ENCODE measurements at regions not wholly inside any gene's neighbourhood (a gene's known extent, or its start where the extent isn't known, plus 50 kb on each side); places are given as distances from the start of the nearest gene placed in this dataset.

- Histone ChIP-seq H3K36me3 (ENCODE audit: insufficient read depth) (no peaks in the 10 kb centered on the region), H3K27me3 (ENCODE audit: insufficient read depth) (no peaks in the 10 kb centered on the region), H3K4me2 (no peak overlapping the region), H3F3A (replicated peaks; ENCODE audit: low read depth) (no peaks in the 10 kb centered on the region), H3K27ac (ENCODE audit: low read depth) (no peak overlapping the region), H3K79me2 (replicated peaks; ENCODE audit: insufficient read depth) (no peaks in the 10 kb centered on the region), H2AFZ (no peak overlapping the region), H4K20me1 (replicated peaks; ENCODE audit: insufficient read depth) (no peaks in the 10 kb centered on the region), H3K9me2 (ENCODE audit: insufficient read depth) (no peaks in the 10 kb centered on the region), H3K4me1 (ENCODE audit: insufficient read depth) (no peaks in the 10 kb centered on the region), H3K4me3 (no peak overlapping the region)
- ATAC-seq, result no peak
- Mint-ChIP-seq H3K27me3 (ENCODE audit: insufficient read depth, low read depth, poor library complexity) (peaks cover 26% of the 10 kb centered on the region), H3K36me3 (ENCODE audit: low read depth) (peaks cover 13% of the 10 kb centered on the region), H3K4me1 (peaks cover 3% of the 10 kb centered on the region; the same call in 2 of the 3 replicates), H3K27ac (no peak overlapping the region), H3K9me3 (peaks cover 15% of the 10 kb centered on the region), H3K4me3 (no peak overlapping the region)
- TF ChIP-seq CTCF (conservative IDR thresholded peaks at IDR 0.05; ENCODE audit: low read depth in 2 of 2) (no peak), POLR2AphosphoS5 (IDR thresholded peaks at IDR 0.05; ENCODE audit: low read depth) (no peak), ZNF462 (CRISPR knock-in tag; IDR thresholded peaks at IDR 0.05) (no peak), ZNF114 (CRISPR knock-in tag; IDR thresholded peaks at IDR 0.05) (no peak), ZNF331 (CRISPR knock-in tag; IDR thresholded peaks at IDR 0.05; ENCODE audit: low read depth) (no peak), ETS1 (IDR thresholded peaks at IDR 0.05) (no peak), EZH2 (IDR thresholded peaks at IDR 0.05; ENCODE audit: low read depth, unreplicated experiment) (no peak), JUNB (IDR thresholded peaks at IDR 0.05; ENCODE audit: unreplicated experiment) (no peak), EZH2phosphoT487 (IDR thresholded peaks at IDR 0.05; ENCODE audit: unreplicated experiment) (no peak), NANOG (IDR thresholded peaks at IDR 0.05; ENCODE audit: borderline replicate concordance) (no peak), REST (IDR thresholded peaks at IDR 0.05; ENCODE audit: unreplicated experiment) (no peak), CREB1 (CRISPR knock-in tag; IDR thresholded peaks at IDR 0.05; ENCODE audit: low read depth) (no peak), STAT1 (IDR thresholded peaks at IDR 0.05; ENCODE audit: unreplicated experiment) (no peak)
- DNase-seq (ENCODE audit: low spot score), result no peak
Observed at GRCh38 chr21:43341378-43342161, 85.4 kb downstream of the SIK1 start.

Data from GM23338 (cell line).